ENCODE measurements at regions not wholly inside any gene's neighbourhood (a gene's known extent, or its start where the extent isn't known, plus 50 kb on each side); places are given as distances from the start of the nearest gene placed in this dataset.

GRCh38 chr9:107620801-107621200 lies 131.2 kb upstream of the KLF4 start:
- no peak overlapping the region for H2BK15ac ChIP-seq (ENCODE audit: low read depth, low read length)

More at GRCh38 chr9:107620801-107621200, 131.2 kb upstream of the KLF4 start:
- DNase-seq = no peak
- Histone ChIP-seq H3K9me3 (ENCODE audit: control insufficient read depth, insufficient read depth, low read length) (no peaks in the 10 kb centered on the region), H3K23ac (ENCODE audit: low read depth, low read length) (no peak overlapping the region), H3K18ac (ENCODE audit: low read depth, low read length) (no peak overlapping the region), H3K14ac (replicated peaks; ENCODE audit: low read depth, low read length) (no peak overlapping the region), H4K91ac (ENCODE audit: insufficient read depth, low read depth, low read length) (no peak overlapping the region), H3K4me3 (ENCODE audit: insufficient read depth, low read depth, low read length) (no peak overlapping the region), H2AK9ac (replicated peaks; ENCODE audit: low read depth, low read length, poor library complexity) (no peak overlapping the region), H3K36me3 (ENCODE audit: control insufficient read depth, insufficient read depth, low read length) (no peaks in the 10 kb centered on the region), H4K8ac (ENCODE audit: low read depth in 2 of 2, low read length in 2 of 2) (no peak overlapping the region), H3K4me1 (ENCODE audit: control insufficient read depth, insufficient read depth, low read length) (peaks cover 3% of the 10 kb centered on the region; the same call in 1 of the 2 replicates), H3K4ac (ENCODE audit: low read depth, low read length) (no peak overlapping the region), H3K27me3 (ENCODE audit: control insufficient read depth, insufficient read depth, low read length) (peaks cover 12% of the 10 kb centered on the region), H3K4me2 (ENCODE audit: low read depth, low read length) (no peak overlapping the region), H3K79me1 (ENCODE audit: low read depth in 1 of 2, low read length in 2 of 2) (no peaks in the 10 kb centered on the region), H2AK5ac (ENCODE audit: low read depth, low read length) (no peak overlapping the region), H3K27ac (ENCODE audit: insufficient read depth, low read length) (no peak overlapping the region), H3K56ac (ENCODE audit: extremely low read depth, insufficient read depth, low read length) (no peak overlapping the region), H2BK5ac (ENCODE audit: low read depth, low read length, poor library complexity, severe bottlenecking) (no peak overlapping the region), H4K20me1 (ENCODE audit: insufficient read depth, low read length) (no peaks in the 10 kb centered on the region), H4K5ac (ENCODE audit: low read depth, low read length) (no peak overlapping the region), H2BK120ac (ENCODE audit: low read depth, low read length) (no peak overlapping the region), H2BK20ac (ENCODE audit: low read depth, low read length) (no peak overlapping the region), H3K9me1 (ENCODE audit: insufficient read depth, low read length) (no peaks in the 10 kb centered on the region), H3K9ac (ENCODE audit: low read depth, low read length) (no peak overlapping the region), H2AFZ (replicated peaks; ENCODE audit: low read length, poor library complexity) (no peak overlapping the region)
- WGBS, 2 experiments (ENCODE audit: extremely low coverage in 2 of 2, insufficient read length in 1 of 2) = no CpG with 5 or more reads among the region's 7 CpGs
- dilution Hi-C loops (cut with HindIII; ENCODE audit: low sequenced_read_pairs, unreplicated experiment) = no loop called here
- no peak for TF ChIP-seq MAFK (IDR thresholded peaks at IDR 0.05; ENCODE audit: low read depth, low read length)
- no peak for TF ChIP-seq RCOR1 (IDR thresholded peaks at IDR 0.05; ENCODE audit: insufficient replicate concordance, low read length)
- TF ChIP-seq RFX5 (IDR thresholded peaks at IDR 0.05; ENCODE audit: low read depth, low read length) = no peak
- no peak for TF ChIP-seq RAD21 (IDR thresholded peaks at IDR 0.05; ENCODE audit: low read length)
- no peak for TF ChIP-seq CTCF (conservative IDR thresholded peaks at IDR 0.05; ENCODE audit: low read depth, low read length)
- TF ChIP-seq NFE2L2 (IDR thresholded peaks at IDR 0.05; ENCODE audit: low read depth, low read length) = no peak
- TF ChIP-seq SMC3 (IDR thresholded peaks at IDR 0.05; ENCODE audit: low read depth, low read length) = no peak
- TF ChIP-seq POLR2A (IDR thresholded peaks at IDR 0.05; ENCODE audit: low read depth, low read length) = no peak
- TF ChIP-seq CEBPB (IDR thresholded peaks at IDR 0.05; ENCODE audit: low read depth, low read length) = no peak
- TF ChIP-seq BHLHE40 (IDR thresholded peaks at IDR 0.05; ENCODE audit: low read depth, low read length) = no peak
- TF ChIP-seq ELK1 (IDR thresholded peaks at IDR 0.05; ENCODE audit: borderline replicate concordance, low read depth, low read length) = no peak
- no peak for TF ChIP-seq CHD1 (IDR thresholded peaks at IDR 0.05; ENCODE audit: low read depth, low read length)
- TF ChIP-seq MAZ (IDR thresholded peaks at IDR 0.05; ENCODE audit: borderline replicate concordance, low read depth, low read length) = no peak
- no peak for TF ChIP-seq USF2 (IDR thresholded peaks at IDR 0.05; ENCODE audit: low read depth, low read length)
- TF ChIP-seq FOS (IDR thresholded peaks at IDR 0.05; ENCODE audit: low read depth, low read length) = no peak
- no peak for TF ChIP-seq MXI1 (IDR thresholded peaks at IDR 0.05; ENCODE audit: borderline replicate concordance, low read depth, low read length)
- in situ Hi-C loops (cut with MboI; ENCODE audit: low sequenced_read_pairs) = no loop called here
- intact Hi-C loops (cut with micrococcal nuclease) = no loop called here
- CTCF ChIA-PET = interaction anchor here (1.1 kb wide), 1 partner anchor 137 kb away, joined by 3 read pairs; no protein-coding TSS in a partner anchor
- no peak for ATAC-seq (ENCODE audit: low read depth)
- POLR2A ChIA-PET (ENCODE audit: unreplicated experiment) = no interaction called here
- BruUV-seq (replicated peaks) = no TSS peak
